ENCODE measurements at regions not wholly inside any gene's neighbourhood (a gene's known extent, or its start where the extent isn't known, plus 50 kb on each side); places are given as distances from the start of the nearest gene placed in this dataset.

DNA sequence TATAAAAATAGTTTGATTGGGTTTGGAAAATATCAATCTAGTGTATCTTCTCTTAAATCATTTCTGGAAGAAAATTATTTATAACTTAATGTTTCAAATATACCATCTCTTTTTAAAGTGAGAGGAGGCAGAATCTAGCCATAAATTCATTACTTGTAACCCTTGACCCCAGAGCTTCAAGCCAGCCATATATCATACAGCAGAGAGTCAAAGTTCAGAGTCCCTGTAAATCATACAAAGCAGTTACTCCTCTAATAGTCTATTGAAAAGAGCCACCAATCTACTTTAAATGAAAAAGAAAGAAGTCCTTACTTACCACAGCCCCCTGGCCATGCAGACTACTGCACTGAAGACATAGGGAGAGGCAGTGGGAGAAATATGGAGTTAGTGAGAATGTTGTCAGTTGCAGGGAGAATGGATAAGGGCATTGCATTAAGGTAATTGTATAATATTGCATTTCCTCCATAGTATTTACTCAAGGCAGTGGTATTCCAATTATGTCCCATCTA is 229.5 kb downstream of the NKX6-1 start:
- ChIA-PET SMC1A (ENCODE audit: uncharacterized antibody, unreplicated experiment) (no interaction called here), CTCF (no interaction called here), POLR2A (interaction anchor here (0.6 kb wide), 1 partner anchor 643 kb away, joined by 3 read pairs; no protein-coding TSS in a partner anchor), RAD21 (ENCODE audit: unreplicated experiment) (no interaction called here)
- intact Hi-C loops (cut with micrococcal nuclease; ENCODE audit: unreplicated experiment) (no loop called here), in situ Hi-C loops (cut with MboI) (no loop called here)
- no TSS peak for BruUV-seq (replicated peaks)
- Histone ChIP-seq H3K27me3 (replicated peaks in 1 of 2; ENCODE audit: control insufficient read depth in 2 of 2, insufficient read depth in 2 of 2, low read length in 1 of 2) (no peaks in the 10 kb centered on the region), H3K4me1 (ENCODE audit: control insufficient read depth, insufficient read depth, low read length) (no peaks in the 10 kb centered on the region), H3K27ac (ENCODE audit: control insufficient read depth, insufficient read depth) (no peak overlapping the region), H3K4me2 (ENCODE audit: control insufficient read depth, insufficient read depth) (no peak overlapping the region), H2AFZ (ENCODE audit: control insufficient read depth, low read depth, low read length) (no peak overlapping the region), H3K36me3 (ENCODE audit: control insufficient read depth in 2 of 2, insufficient read depth in 2 of 2, low read length in 1 of 2) (no peaks in the 10 kb centered on the region), H3K4me3 (no peak overlapping the region), H3K9ac (ENCODE audit: control insufficient read depth, insufficient read depth, low read length) (no peak overlapping the region), H3K9me3 (replicated peaks; ENCODE audit: control insufficient read depth, insufficient read depth, low read length) (no peaks in the 10 kb centered on the region), H3K79me2 (ENCODE audit: control insufficient read depth, insufficient read depth, low read length) (no peaks in the 10 kb centered on the region), H4K20me1 (ENCODE audit: control insufficient read depth, insufficient read depth) (no peaks in the 10 kb centered on the region)
- no peak for DNase-seq (ENCODE audit: low read depth, low spot score)
- FAIRE-seq, result no peak
- TF ChIP-seq YY1 (IDR thresholded peaks at IDR 0.05; ENCODE audit: low read depth, low read length) (no peak), POU2F2 (IDR thresholded peaks at IDR 0.05; ENCODE audit: borderline replicate concordance, low read depth, low read length) (no peak), CHD1 (IDR thresholded peaks at IDR 0.05; ENCODE audit: low read depth, low read length) (no peak), ZNF622 (IDR thresholded peaks at IDR 0.05) (no peak), SMC3 (IDR thresholded peaks at IDR 0.05; ENCODE audit: borderline replicate concordance, low read length) (no peak), ZZZ3 (IDR thresholded peaks at IDR 0.05; ENCODE audit: control insufficient read depth, insufficient read length, low read depth) (no peak), SIN3A (IDR thresholded peaks at IDR 0.05; ENCODE audit: low read depth, low read length) (no peak), CBX5 (IDR thresholded peaks at IDR 0.05; ENCODE audit: low read depth) (no peak), TBL1XR1 (IDR thresholded peaks at IDR 0.05; ENCODE audit: low read depth, low read length) (no peak), CREM (IDR thresholded peaks at IDR 0.05; ENCODE audit: low read depth) (no peak), RAD21 (IDR thresholded peaks at IDR 0.05; ENCODE audit: insufficient read depth, low read depth, low read length) (no peak), POLR2AphosphoS2 (IDR thresholded peaks at IDR 0.05; ENCODE audit: low read depth, low read length) (no peak)
- TF ChIP-seq, protein P1, sequence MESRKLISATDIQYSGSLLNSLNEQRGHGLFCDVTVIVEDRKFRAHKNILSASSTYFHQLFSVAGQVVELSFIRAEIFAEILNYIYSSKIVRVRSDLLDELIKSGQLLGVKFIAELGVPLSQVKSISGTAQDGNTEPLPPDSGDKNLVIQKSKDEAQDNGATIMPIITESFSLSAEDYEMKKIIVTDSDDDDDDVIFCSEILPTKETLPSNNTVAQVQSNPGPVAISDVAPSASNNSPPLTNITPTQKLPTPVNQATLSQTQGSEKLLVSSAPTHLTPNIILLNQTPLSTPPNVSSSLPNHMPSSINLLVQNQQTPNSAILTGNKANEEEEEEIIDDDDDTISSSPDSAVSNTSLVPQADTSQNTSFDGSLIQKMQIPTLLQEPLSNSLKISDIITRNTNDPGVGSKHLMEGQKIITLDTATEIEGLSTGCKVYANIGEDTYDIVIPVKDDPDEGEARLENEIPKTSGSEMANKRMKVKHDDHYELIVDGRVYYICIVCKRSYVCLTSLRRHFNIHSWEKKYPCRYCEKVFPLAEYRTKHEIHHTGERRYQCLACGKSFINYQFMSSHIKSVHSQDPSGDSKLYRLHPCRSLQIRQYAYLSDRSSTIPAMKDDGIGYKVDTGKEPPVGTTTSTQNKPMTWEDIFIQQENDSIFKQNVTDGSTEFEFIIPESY (IDR thresholded peaks at IDR 0.05), result no peak
- TF ChIP-seq, protein P2, sequence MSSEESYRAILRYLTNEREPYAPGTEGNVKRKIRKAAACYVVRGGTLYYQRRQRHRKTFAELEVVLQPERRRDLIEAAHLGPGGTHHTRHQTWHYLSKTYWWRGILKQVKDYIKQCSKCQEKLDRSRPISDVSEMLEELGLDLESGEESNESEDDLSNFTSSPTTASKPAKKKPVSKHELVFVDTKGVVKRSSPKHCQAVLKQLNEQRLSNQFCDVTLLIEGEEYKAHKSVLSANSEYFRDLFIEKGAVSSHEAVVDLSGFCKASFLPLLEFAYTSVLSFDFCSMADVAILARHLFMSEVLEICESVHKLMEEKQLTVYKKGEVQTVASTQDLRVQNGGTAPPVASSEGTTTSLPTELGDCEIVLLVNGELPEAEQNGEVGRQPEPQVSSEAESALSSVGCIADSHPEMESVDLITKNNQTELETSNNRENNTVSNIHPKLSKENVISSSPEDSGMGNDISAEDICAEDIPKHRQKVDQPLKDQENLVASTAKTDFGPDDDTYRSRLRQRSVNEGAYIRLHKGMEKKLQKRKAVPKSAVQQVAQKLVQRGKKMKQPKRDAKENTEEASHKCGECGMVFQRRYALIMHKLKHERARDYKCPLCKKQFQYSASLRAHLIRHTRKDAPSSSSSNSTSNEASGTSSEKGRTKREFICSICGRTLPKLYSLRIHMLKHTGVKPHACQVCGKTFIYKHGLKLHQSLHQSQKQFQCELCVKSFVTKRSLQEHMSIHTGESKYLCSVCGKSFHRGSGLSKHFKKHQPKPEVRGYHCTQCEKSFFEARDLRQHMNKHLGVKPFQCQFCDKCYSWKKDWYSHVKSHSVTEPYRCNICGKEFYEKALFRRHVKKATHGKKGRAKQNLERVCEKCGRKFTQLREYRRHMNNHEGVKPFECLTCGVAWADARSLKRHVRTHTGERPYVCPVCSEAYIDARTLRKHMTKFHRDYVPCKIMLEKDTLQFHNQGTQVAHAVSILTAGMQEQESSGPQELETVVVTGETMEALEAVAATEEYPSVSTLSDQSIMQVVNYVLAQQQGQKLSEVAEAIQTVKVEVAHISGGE (CRISPR knock-in tag; IDR thresholded peaks at IDR 0.05), result no peak
- TF ChIP-seq, protein P3, sequence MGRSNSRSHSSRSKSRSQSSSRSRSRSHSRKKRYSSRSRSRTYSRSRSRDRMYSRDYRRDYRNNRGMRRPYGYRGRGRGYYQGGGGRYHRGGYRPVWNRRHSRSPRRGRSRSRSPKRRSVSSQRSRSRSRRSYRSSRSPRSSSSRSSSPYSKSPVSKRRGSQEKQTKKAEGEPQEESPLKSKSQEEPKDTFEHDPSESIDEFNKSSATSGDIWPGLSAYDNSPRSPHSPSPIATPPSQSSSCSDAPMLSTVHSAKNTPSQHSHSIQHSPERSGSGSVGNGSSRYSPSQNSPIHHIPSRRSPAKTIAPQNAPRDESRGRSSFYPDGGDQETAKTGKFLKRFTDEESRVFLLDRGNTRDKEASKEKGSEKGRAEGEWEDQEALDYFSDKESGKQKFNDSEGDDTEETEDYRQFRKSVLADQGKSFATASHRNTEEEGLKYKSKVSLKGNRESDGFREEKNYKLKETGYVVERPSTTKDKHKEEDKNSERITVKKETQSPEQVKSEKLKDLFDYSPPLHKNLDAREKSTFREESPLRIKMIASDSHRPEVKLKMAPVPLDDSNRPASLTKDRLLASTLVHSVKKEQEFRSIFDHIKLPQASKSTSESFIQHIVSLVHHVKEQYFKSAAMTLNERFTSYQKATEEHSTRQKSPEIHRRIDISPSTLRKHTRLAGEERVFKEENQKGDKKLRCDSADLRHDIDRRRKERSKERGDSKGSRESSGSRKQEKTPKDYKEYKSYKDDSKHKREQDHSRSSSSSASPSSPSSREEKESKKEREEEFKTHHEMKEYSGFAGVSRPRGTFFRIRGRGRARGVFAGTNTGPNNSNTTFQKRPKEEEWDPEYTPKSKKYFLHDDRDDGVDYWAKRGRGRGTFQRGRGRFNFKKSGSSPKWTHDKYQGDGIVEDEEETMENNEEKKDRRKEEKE (IDR thresholded peaks at IDR 0.05), result no peak
- TF ChIP-seq, protein P4, sequence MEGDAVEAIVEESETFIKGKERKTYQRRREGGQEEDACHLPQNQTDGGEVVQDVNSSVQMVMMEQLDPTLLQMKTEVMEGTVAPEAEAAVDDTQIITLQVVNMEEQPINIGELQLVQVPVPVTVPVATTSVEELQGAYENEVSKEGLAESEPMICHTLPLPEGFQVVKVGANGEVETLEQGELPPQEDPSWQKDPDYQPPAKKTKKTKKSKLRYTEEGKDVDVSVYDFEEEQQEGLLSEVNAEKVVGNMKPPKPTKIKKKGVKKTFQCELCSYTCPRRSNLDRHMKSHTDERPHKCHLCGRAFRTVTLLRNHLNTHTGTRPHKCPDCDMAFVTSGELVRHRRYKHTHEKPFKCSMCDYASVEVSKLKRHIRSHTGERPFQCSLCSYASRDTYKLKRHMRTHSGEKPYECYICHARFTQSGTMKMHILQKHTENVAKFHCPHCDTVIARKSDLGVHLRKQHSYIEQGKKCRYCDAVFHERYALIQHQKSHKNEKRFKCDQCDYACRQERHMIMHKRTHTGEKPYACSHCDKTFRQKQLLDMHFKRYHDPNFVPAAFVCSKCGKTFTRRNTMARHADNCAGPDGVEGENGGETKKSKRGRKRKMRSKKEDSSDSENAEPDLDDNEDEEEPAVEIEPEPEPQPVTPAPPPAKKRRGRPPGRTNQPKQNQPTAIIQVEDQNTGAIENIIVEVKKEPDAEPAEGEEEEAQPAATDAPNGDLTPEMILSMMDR (IDR thresholded peaks at IDR 0.05 in 2 of 3, conservative IDR thresholded peaks at IDR 0.05 in 1 of 3; ENCODE audit: control insufficient read depth in 2 of 3, extremely low read depth in 1 of 3, insufficient read depth in 1 of 3, low read depth in 3 of 3, low read length in 3 of 3), result no peak
- ATAC-seq, result no peak
